Inflammatory macrophage treated with lipopolysaccharide for 1 hour (primary cell): ENCODE measurements at regions not wholly inside any gene's neighbourhood (a gene's known extent, or its start where the extent isn't known, plus 50 kb on each side); places are given as distances from the start of the nearest gene placed in this dataset.

Source experiments
- DNase-seq, 2 donors: peaks; one replicate each; pipeline ENCODE4 v3.0.0-alpha.2; 2020 to 2022

DNA sequence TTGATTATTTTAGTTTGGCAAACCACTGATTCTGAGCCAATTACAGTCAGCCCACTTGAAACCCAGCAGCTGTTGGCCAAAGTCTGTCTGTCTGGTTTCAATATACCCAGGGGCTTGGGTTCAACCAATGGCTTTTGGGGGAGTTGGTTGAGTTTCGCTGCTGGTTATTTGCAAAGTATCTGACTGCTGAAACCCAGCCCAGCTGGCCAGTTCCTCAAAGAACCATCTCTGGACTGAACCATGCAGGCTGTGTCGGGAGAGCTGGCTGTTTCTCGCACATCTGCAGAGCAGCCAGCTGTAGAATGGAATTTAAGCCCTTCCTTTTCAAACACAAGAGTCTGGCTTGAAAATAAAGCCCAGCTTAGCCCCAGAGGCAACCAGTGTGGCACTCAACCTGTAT, 66.0 kb upstream of the PAX7 start:
- DNase-seq, result no peak

DNA sequence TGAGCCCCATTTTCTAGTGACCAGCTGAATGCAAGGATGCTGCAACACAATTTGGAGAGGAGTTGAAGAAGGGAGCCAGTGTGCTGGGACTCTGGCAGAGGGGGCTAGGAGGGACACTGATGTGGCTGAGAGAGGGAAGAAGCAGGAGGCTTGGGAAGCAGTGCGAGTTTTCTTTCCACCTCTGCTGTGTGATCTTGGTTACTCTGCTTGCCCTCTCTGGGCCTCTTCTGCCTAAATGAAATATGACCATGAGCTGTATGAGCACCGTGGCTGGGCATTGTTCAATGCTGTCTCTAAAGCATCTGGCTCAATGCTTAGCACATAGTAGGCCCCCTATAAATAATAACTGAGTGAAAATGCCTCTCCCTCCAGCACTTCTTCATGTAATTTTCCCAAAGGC, 65.3 kb upstream of the PAX7 start:
- DNase-seq, result no peak

DNA sequence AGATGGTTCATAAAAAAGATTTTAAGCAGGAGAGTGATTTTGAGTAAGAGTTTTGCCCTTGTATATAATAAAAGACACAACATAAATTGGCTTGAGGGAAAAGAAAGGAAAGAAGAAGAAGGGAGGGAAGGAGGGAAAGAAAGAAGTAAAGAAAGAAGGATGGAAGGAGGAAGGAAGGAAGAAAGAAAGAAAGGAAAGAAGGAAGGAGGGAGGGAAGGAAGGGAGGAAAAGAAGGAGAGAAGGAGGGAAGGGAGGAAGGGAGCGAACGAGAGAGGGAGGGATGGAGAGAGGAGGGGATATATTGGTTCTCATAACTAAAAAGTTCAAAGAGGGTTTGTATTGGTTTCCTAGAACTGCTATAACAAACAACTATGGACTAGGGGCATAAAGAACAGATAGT, 62.2 kb upstream of the PAX7 start:
- no peak for DNase-seq

DNA sequence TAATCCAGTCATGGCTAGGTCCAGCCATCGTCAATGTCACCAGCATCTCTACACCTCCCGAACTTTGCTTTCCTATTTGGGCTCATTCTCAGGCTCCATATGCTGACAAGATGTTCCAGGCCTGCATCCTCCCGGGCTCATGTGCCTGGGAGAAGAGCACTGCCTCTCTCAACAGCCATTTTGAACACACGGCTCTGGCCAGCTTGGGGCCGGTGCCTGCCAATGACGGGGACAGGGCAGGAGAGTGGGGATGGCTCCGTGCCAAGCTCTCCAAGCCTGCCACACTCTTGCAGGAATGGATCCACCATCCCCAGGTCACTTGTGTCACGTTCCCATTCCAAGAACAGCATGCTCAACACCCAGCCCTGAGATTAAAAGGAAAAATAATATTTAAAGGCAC, 61.4 kb upstream of the PAX7 start:
- DNase-seq, result no peak

DNA sequence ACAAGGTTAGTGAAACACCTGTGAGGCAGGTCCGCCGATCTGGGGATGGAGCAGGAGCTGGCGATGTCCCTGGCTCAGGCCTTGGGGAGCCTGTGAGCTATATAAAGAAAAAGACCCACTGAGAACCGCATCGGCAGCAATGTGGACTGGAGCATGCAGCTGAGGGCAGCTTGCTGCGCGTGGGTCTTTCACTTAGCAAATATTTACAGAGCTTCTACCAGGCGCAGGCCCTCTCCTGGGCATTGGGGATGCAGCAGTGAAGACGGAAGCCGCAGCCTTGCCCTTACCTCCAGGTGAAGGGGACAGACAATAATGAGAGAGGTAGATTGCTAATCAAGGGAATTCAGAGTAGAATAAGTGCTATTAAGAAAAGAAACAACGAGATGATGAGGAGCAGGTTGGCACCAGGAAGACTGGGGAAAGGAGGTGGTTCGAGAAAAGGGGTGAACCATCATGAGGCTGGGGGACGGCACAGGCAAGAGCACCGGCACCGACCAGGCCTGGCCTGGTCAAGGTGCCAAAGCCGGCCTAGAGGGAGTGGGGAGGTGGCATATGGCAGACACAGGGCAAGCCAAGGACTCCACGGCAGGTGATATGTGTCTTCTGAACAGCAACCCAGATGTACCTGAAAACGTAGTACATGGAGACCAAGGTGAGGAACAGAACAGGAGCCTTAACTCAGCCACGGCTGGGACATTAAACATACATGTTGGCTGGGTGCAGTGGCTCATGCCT, 60.7 kb upstream of the PAX7 start:
- DNase-seq, result no peak

DNA sequence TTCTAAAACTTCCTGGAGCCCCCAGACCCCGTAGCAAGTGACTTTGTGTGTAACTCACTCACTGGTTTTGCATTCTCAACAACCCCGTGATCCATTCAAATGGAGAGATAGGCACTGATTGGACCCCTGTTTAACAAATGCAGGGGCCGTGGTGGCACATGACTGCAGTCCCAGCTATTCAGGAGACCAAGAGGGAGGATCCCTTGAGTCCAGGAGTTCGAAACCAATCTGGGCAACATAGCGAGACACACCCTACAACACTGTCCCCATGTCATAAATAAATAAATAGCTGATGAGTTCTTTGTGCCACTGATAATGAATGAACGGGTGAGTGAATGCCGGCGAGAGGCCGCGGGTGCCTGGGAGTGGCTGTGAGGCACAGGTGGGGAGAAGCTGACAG, 59.4 kb upstream of the PAX7 start:
- no peak for DNase-seq

DNA sequence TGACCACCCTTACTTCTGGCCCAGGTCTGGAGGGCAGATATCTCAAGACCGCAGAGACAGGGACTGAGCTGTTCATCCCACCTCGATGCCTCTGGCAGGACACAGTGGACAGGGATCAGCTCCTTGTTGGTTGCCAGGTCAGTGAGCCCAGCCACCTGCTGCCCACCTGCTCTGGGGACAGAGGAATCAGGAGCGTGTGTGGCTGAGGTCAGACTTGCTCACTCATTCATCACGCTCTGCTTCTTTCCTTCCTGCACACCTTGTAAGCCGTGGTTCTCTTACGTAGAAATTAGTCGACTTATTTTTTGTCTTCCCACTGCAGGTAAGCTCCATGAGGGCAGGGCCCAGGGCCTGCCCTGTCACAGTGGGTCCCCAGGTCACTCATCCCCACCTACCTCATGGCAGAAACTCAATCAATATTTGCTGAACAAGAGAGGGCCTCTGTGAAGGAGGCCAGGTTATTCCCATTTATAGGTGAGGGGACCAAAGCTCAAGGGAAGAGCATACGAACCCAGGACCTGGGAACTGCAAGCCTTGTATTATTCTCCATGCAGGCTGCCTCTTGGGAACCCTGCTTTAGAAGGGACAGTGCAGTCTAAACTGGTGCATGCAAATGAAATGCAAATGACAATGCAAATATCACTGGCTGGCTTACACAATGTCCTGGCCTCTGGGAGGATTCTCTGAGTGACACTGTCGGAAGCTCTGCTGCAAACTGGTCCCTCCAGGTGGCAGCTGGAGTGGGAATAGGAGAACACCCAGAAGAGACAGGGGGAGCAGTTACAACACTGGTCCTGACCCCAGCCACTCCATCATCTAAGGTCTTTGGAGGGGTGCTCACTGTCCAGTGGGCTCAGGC, 58.4 kb upstream of the PAX7 start:
- no peak for DNase-seq

DNA sequence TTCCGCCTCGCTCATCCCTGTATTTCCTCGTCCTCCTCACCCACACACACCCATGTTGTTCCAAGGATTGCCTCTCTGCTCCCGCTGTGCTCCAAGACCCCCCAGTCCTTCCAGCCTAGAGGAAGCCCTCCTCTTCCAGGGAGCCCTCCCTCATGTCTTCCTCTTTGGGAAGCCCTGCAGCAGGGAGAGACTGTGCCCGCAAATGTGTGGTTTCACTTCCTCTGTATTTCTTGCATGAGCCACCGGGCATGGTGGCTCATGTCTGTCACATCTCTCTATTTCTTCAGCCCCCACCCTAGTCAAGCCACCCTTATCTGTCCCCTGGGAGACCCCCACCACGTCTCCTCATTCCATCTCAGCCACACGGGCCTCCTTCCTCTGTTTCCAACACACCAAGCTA, 57.5 kb upstream of the PAX7 start:
- DNase-seq, result no peak

DNA sequence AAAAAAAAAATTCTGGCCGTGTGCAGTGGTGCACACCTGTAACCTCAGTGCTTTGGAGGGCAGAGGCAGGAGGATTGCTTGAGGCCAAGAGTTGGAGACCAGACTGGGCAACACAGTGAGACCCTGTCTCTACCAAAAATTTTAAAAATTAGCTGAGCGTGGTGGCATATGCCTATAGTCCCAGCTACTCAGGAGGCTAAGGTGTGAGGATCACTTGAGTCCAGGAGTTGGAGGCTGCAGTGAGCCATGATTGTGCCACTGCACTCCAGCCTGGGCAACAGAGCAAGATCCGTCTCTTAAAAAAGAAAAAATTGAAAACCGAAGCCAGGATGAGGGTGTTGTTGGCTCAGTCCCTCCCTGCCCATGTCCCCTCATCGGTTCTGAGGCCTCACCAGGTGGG, 55.9 kb upstream of the PAX7 start:
- no peak for DNase-seq

DNA sequence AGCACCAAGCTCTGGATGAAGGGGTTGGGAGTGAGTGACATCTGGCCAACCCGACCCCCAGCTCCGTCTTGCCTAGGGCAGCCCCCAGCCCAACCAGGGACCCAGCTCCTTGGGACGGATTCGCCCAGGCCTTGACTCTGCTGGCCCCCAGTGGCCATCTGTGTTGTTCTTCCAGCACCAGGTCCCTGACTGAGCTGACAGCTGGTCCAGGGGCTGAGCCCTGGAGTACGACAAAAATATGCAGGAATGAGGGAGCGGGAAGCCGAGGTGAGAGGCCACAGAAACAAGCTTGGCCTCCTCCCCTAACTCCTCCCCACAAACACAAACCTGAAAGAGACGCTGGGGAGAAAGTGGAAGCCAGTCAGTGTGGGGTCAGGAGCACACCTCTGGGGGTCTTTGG, 55.0 kb upstream of the PAX7 start:
- peak in 1 of 2 donors; percentile 6 for DNase-seq

DNA sequence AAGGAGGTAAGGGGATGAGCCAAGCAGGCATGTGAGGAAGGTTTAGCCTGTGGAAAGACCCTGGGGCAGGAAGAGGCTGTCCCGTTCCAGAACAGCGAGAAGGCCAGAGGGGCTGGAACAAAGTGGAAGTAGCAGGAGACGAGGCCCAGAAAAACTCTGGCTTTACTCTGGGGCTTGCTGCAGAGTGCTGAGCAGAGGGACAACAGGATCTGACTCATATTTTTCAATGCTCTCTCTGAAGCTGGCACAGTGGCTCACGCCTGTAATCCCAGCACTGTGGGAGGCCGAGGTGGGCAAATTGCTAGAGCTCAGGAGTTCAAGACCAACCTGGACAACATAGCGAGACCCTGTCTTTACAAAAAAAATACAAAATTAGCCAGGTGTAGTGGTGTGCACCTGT, 52.4 kb upstream of the PAX7 start:
- no peak for DNase-seq

DNA sequence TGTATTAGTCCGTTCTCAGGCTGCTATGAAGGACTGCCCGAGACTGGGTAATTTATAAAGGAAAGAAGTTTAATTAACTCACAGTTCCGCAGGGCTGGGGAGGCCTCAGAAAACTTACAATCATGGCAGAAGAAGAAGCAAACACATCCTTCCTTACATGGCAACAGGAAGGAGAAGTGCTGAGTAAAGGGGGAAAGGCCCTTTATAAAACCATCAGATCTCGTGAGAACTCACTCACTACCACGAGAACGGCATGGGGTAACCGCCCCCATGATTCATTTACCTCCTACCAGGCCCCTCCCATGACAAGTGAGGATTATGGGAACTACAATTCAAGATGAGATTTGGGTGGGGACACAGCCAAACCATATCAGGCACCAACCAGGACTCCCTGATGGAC, 51.4 kb upstream of the PAX7 start:
- peak; percentile 17 to 27 for DNase-seq

DNA sequence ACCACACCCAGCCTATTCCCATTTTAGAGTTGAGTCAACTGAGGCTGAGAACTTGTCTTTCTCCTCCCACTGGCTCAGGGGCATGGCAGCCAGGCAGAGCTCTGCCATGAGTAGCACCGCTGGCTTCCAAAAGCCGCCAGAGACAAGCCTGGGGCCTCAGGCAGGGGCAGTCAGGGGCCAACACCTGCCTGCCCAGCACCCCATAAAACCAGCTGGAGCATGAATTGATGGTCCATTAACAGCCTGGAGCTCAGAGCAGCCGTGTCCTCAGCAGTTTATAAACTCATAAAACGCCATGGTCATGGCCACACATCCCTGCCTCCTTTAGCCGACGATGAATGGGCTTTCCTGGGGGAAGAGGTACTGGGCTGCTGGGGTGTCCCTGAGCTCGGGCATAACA, 50.6 kb upstream of the PAX7 start:
- no peak for DNase-seq

DNA sequence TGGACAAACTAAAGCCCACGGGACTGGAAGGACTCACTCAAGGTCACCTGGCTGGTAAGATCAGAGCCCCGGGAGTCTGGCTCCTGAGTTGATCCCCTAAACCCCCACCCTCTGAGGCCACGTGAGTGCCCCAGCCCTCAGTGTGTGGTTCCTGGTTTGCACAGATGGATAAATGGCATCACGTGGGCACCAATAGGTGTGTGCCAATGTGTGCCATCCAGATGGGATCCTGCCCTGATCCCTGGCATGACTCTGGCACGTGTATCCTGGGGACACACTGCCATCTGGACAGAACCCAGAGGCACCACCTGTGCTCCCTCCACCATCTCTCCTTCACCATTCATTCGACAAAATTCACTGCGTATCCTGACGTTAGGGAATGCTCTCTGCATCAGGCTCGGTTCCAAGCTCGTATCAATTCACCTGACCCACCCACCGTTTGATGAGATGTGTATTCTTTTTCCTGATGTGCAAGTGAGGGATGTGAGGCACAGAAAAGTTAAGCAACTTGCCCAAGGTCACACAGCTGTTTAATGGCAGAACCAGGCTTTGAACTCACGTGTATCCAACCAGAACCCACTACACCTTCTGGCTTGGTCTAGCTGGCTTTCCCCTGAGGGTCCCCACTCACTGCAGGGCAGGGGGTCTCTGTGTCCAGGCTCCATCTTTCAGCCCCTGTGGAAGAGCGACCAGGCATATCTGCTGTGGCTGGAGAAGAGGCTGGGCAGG, 49.8 kb upstream of the PAX7 start:
- no peak for DNase-seq
